Fibroblast of mammary gland (primary cell): ENCODE measurements at regions not wholly inside any gene's neighbourhood (a gene's known extent, or its start where the extent isn't known, plus 50 kb on each side); places are given as distances from the start of the nearest gene placed in this dataset.

Source experiments
- DNase-seq: peaks from one replicate; pipeline ENCODE4 v3.0.0-alpha.2; 2010; ENCODE audit warnings: low read depth
- H3K4me3 ChIP-seq: 2 replicates; pipeline ENCODE4 v1.5.1; 2011; ENCODE audit warnings: low read depth, mild to moderate bottlenecking, low read length, moderate library complexity; ENCODE audit not compliant: control insufficient read depth
- CTCF ChIP-seq: conservative IDR thresholded peaks from 2 replicates; pipeline ENCODE4 v1.5.1; 2011; ENCODE audit warnings: low read depth, low read length, inconsistent platforms; ENCODE audit not compliant: control insufficient read depth, insufficient read depth

- H3K4me3 ChIP-seq, result no peak overlapping the region
- DNase-seq, result no peak
- TF ChIP-seq CTCF, result no peak
These were observed 612.2 kb upstream of the MKI67 start for GRCh38 chr10:128738386-128738915.

- no peak for TF ChIP-seq CTCF
- no peak overlapping the region for H3K4me3 ChIP-seq
- no peak for DNase-seq
These were observed 613.7 kb upstream of the MKI67 start for GRCh38 chr10:128739930-128740329.

- no peak overlapping the region for H3K4me3 ChIP-seq
- no peak for TF ChIP-seq CTCF
- DNase-seq, result no peak
These were observed 615.0 kb upstream of the MKI67 start for GRCh38 chr10:128741180-128741579.

GRCh38 chr10:128741680-128742079, 615.5 kb upstream of the MKI67 start:
- TF ChIP-seq CTCF, result no peak
- no peak for DNase-seq
- H3K4me3 ChIP-seq, result no peak overlapping the region

GRCh38 chr10:128744092-128744491, 617.9 kb upstream of the MKI67 start:
- DNase-seq, result no peak
- no peak for TF ChIP-seq CTCF
- H3K4me3 ChIP-seq, result no peak overlapping the region

- no peak for TF ChIP-seq CTCF
- DNase-seq, result no peak
- H3K4me3 ChIP-seq, result no peak overlapping the region
These were observed 618.6 kb upstream of the MKI67 start for GRCh38 chr10:128744811-128745305.

GRCh38 chr10:128747582-128748346, 621.5 kb upstream of the MKI67 start:
- no peak overlapping the region for H3K4me3 ChIP-seq
- TF ChIP-seq CTCF, result no peak
- DNase-seq, result no peak
